SK-N-SH (cell line): ENCODE measurements at regions not wholly inside any gene's neighbourhood (a gene's known extent, or its start where the extent isn't known, plus 50 kb on each side); places are given as distances from the start of the nearest gene placed in this dataset.

Experiments
- CTCF ChIA-PET: fragments of 300-600, 350-600 bp; formaldehyde crosslinking; extraction: SDS; loops from one replicate; lab custom pipeline; 2021; lab: Yijun Ruan, JAX
- POLR2A ChIA-PET: fragments of 350-600 bp; sonication (Branson Sonifier 250); formaldehyde crosslinking; extraction: SDS; loops from one replicate; lab custom pipeline; 2020; ENCODE audit warnings: antibody characterized with exemption, inconsistent platforms; lab: Yijun Ruan, JAX
- DNase-seq: peaks from one replicate; pipeline ENCODE4 v3.0.0; 2012
- H2AFZ ChIP-seq: fragments of 200-600 bp; sonication (generic); 2 replicates; pipeline ENCODE4 v1.8.1; 2016; ENCODE audit warnings: antibody characterized with exemption, mild to moderate bottlenecking, low read depth
- H3F3A ChIP-seq: fragments of 200-600 bp; sonication (generic); replicated peaks from 2 replicates; pipeline ENCODE3; 2016; ENCODE audit warnings: antibody characterized with exemption, mild to moderate bottlenecking; ENCODE audit not compliant: insufficient read depth
- H3K27ac ChIP-seq, 2 experiments: fragments of 200-500 bp in 1 of 2; fragments of 200-600 bp in 1 of 2; sonication (Bioruptor generic) in 1 of 2; sonication (generic), shearing (Covaris generic) in 1 of 2; 2 replicates each; pipeline versions ENCODE4 v1.5.1 to v1.6.1; 2014 to 2016; ENCODE audit warnings: low read depth in 2 of 2, inconsistent platforms in 1 of 2, low read length in 1 of 2, mild to moderate bottlenecking in 1 of 2, mixed read lengths in 1 of 2
- H3K27me3 ChIP-seq: fragments of 200-600 bp; sonication (generic), shearing (Covaris generic); 2 replicates; pipeline ENCODE4 v1.6.1; 2016; ENCODE audit warnings: mixed run types; ENCODE audit not compliant: insufficient read depth
- H3K36me3 ChIP-seq, 2 experiments: fragments of 200-500 bp in 1 of 2; fragments of 200-600 bp in 1 of 2; sonication (Bioruptor generic) in 1 of 2; sonication (generic) in 1 of 2; replicated peaks in 1 of 2; 2 replicates each; pipeline versions ENCODE3 to v1.5.1; 2014 to 2016; ENCODE audit warnings: low read length in 1 of 2, mild to moderate bottlenecking in 1 of 2; ENCODE audit not compliant: insufficient read depth in 2 of 2, control insufficient read depth in 1 of 2
- H3K4me1 ChIP-seq, 2 experiments: fragments of 200-500 bp in 1 of 2; fragments of 200-600 bp in 1 of 2; sonication (Bioruptor generic) in 1 of 2; sonication (generic), shearing (Covaris generic) in 1 of 2; 2 replicates each; pipeline versions ENCODE4 v1.5.1 to v1.6.1; 2014 to 2016; ENCODE audit warnings: low read depth in 1 of 2, low read length in 1 of 2, mixed run types in 1 of 2; ENCODE audit not compliant: insufficient read depth in 2 of 2, control insufficient read depth in 1 of 2
- H3K4me2 ChIP-seq: fragments of 200-600 bp; sonication (generic), shearing (Covaris generic); 2 replicates; pipeline ENCODE4 v1.6.1; 2017; ENCODE audit warnings: mixed run types
- H3K4me3 ChIP-seq, 2 experiments: fragments of 200-500 bp in 1 of 2; fragments of 200-600 bp in 1 of 2; sonication (Bioruptor generic) in 1 of 2; sonication (generic), shearing (Covaris generic) in 1 of 2; 2 replicates each; pipeline versions ENCODE4 v1.5.1 to v1.8.1; 2014 to 2016; ENCODE audit warnings: low read depth in 2 of 2, inconsistent platforms in 1 of 2, low read length in 1 of 2, mild to moderate bottlenecking in 1 of 2, mixed read lengths in 1 of 2, moderate library complexity in 1 of 2
- H3K79me2 ChIP-seq: fragments of 200-600 bp; sonication (generic); 2 replicates; pipeline ENCODE4 v1.8.1; 2017; ENCODE audit warnings: mild to moderate bottlenecking; ENCODE audit not compliant: insufficient read depth
- H3K9ac ChIP-seq: fragments of 200-600 bp; sonication (generic); 2 replicates; pipeline ENCODE4 v1.6.1; 2017; ENCODE audit warnings: mixed run types
- H3K9me2 ChIP-seq: fragments of 200-600 bp; sonication (generic); 2 replicates; pipeline ENCODE4 v1.6.1; 2017; ENCODE audit warnings: mixed run types
- H3K9me3 ChIP-seq: fragments of 200-600 bp; sonication (generic); 2 replicates; pipeline ENCODE4 v1.6.1; 2017; ENCODE audit warnings: mixed run types, mild to moderate bottlenecking, moderate library complexity
- H4K20me1 ChIP-seq: fragments of 200-600 bp; sonication (generic); 2 replicates; pipeline ENCODE4 v1.6.1; 2017; ENCODE audit warnings: mild to moderate bottlenecking, mixed run types; ENCODE audit not compliant: insufficient read depth
- CHD2 ChIP-seq: fragments of 150-350 bp; IDR thresholded peaks from 2 replicates; pipeline ENCODE4 v1.6.1; 2018; ENCODE audit warnings: low read length; ENCODE audit not compliant: partially characterized antibody
- ELF1 ChIP-seq: IDR thresholded peaks from 2 replicates; pipeline ENCODE4 v1.4.0; 2012
- EZH2phosphoT487 ChIP-seq: fragments of 200-600 bp; sonication (generic); IDR thresholded peaks from 2 replicates; pipeline ENCODE4 v1.6.1; 2017; ENCODE audit warnings: low read depth, mixed run types, mild to moderate bottlenecking, antibody characterized with exemption, moderate library complexity, borderline replicate concordance
- FOSL2 ChIP-seq: IDR thresholded peaks from 2 replicates; pipeline ENCODE4 v1.4.0; 2012; ENCODE audit warnings: low read depth, mild to moderate bottlenecking, moderate library complexity, borderline replicate concordance
- FOXM1 ChIP-seq: IDR thresholded peaks from 2 replicates; pipeline ENCODE4 v1.4.0; 2012; ENCODE audit warnings: low read depth, mild to moderate bottlenecking
- GATA2 ChIP-seq: sonication (generic); formaldehyde crosslinking; IDR thresholded peaks from 2 replicates; pipeline ENCODE4 v1.5.0; 2020; ENCODE audit warnings: mild to moderate bottlenecking, missing genetic modification reagents
- MAX ChIP-seq: IDR thresholded peaks from 2 replicates; pipeline ENCODE4 v1.4.0; 2012; ENCODE audit warnings: low read depth
- NFIC ChIP-seq: IDR thresholded peaks from 2 replicates; pipeline ENCODE4 v1.4.0; 2012; ENCODE audit warnings: borderline replicate concordance
- NRF1 ChIP-seq: IDR thresholded peaks from 2 replicates; pipeline ENCODE4 v1.6.1; 2012; ENCODE audit warnings: low read depth, mild to moderate bottlenecking, low read length
- POLR2AphosphoS5 ChIP-seq: IDR thresholded peaks from 2 replicates; pipeline ENCODE4 v1.6.1; 2012; ENCODE audit warnings: low read depth, low read length
- RAD21 ChIP-seq: IDR thresholded peaks from 2 replicates; pipeline ENCODE4 v1.6.1; 2012; ENCODE audit warnings: mild to moderate bottlenecking, low read length
- REST ChIP-seq: IDR thresholded peaks from 2 replicates; pipeline ENCODE4 v1.6.1; 2012; ENCODE audit warnings: mild to moderate bottlenecking, low read depth, low read length, moderate library complexity
- RFX5 ChIP-seq: IDR thresholded peaks from 2 replicates; pipeline ENCODE4 v1.6.1; 2012; ENCODE audit warnings: mild to moderate bottlenecking, improper control_type of control experiment, low read length
- SIN3A ChIP-seq: IDR thresholded peaks from 2 replicates; pipeline ENCODE4 v1.6.1; 2012; ENCODE audit warnings: low read depth, mild to moderate bottlenecking, low read length, moderate library complexity, borderline replicate concordance
- SMC3 ChIP-seq: IDR thresholded peaks from 2 replicates; pipeline ENCODE4 v1.6.1; 2012; ENCODE audit warnings: low read depth, low read length, improper control_type of control experiment
- TCF12 ChIP-seq: IDR thresholded peaks from 2 replicates; pipeline ENCODE4 v1.4.0; 2012
- TEAD4 ChIP-seq: IDR thresholded peaks from 2 replicates; pipeline ENCODE4 v1.4.0; 2012; ENCODE audit warnings: mild to moderate bottlenecking, borderline replicate concordance; ENCODE audit not compliant: insufficient read depth
- USF1 ChIP-seq: IDR thresholded peaks from 2 replicates; pipeline ENCODE4 v1.4.0; 2012; ENCODE audit warnings: low read depth, borderline replicate concordance
- USF2 ChIP-seq: fragments of 150-350 bp; IDR thresholded peaks from 2 replicates; pipeline ENCODE4 v1.6.1; 2017; ENCODE audit warnings: antibody characterized with exemption, low read length, low read depth, borderline replicate concordance
- YY1 ChIP-seq: IDR thresholded peaks from 2 replicates; pipeline ENCODE4 v1.4.0; 2012; ENCODE audit warnings: low read depth, mild to moderate bottlenecking
- WGBS: methylation state at CpG from one replicate; pipeline ENCODE4 v1.1.6; 2017; ENCODE audit warnings: low lambda C conversion rate; 5-methylcytosine and 5-hydroxymethylcytosine counted together
- TF ChIP-seq, protein P1 (sequence below): fragments of 150-350 bp; IDR thresholded peaks from 2 replicates; pipeline ENCODE4 v1.6.1; 2016; ENCODE audit warnings: mild to moderate bottlenecking, low read depth, low read length
- TF ChIP-seq, protein P2 (sequence below): IDR thresholded peaks from 2 replicates; pipeline ENCODE4 v1.4.0; 2012; ENCODE audit warnings: low read depth, borderline replicate concordance
- TF ChIP-seq, protein P3 (sequence below): fragments of 200-600 bp; sonication (generic); IDR thresholded peaks from 2 replicates; pipeline ENCODE4 v1.6.1; 2017; ENCODE audit warnings: antibody characterized with exemption, mild to moderate bottlenecking, moderate library complexity

DNA sequence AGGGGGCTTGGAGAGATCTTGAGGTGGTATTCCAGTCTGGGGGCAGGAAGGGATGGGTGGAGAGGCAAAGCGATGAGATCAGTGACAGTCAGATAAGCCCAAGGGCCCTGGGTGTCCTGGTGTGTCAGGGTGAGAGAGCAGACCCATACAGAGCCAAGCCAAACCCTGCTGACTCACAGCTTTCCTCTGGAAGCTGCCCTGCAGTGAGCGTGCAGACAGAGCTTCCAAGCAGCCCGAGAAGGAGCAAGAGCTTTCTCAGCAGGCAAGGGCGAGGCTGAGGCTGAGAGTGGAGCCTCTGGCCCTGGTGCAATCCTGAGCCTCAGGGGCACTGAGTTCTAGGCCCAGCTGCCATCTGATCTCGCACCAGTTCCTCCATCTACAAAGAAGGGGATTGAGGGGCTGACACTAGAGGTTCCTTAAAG, 91.1 kb upstream of the HIVEP1 start:
- Histone ChIP-seq H3K9ac (peak overlapping the region; percentile 64), H3K27ac (peak overlapping the region; percentile 48 to 89; a peak in 3 of 4 replicates), H3F3A (peaks cover 15% of the 10 kb centered on the region), H2AFZ (peak overlapping the region; percentile 67), H3K9me2 (no peaks in the 10 kb centered on the region), H3K9me3 (no peaks in the 10 kb centered on the region), H3K4me2 (peak overlapping the region; percentile 55; the same call in 1 of the 2 replicates), H4K20me1 (no peaks in the 10 kb centered on the region), H3K4me3 (no peak overlapping the region), H3K36me3 (no peaks in the 10 kb centered on the region), H3K4me1 (peaks cover 12 to 30% of the 10 kb centered on the region in 2 experiments), H3K79me2 (no peaks in the 10 kb centered on the region), H3K27me3 (no peaks in the 10 kb centered on the region)
- ChIA-PET CTCF (interaction anchor here (0.7 kb wide), 1 partner anchor 37 kb away, joined by 3 read pairs; no protein-coding TSS in a partner anchor), POLR2A (no interaction called here)
- 33% methylated on average over 1 of the region's 5 CpGs for WGBS
- DNase-seq = no peak
- TF ChIP-seq REST = no peak
- TF ChIP-seq YY1 = no peak
- TF ChIP-seq SMC3 = no peak
- peak; percentile 55; the same call in 1 of the 2 replicates for TF ChIP-seq POLR2AphosphoS5
- no peak for TF ChIP-seq RFX5
- 0 out of 2 replicates have a peak, but pooled peaks have one; percentile 58 for TF ChIP-seq SIN3A
- no peak for TF ChIP-seq USF2
- TF ChIP-seq, protein P1, sequence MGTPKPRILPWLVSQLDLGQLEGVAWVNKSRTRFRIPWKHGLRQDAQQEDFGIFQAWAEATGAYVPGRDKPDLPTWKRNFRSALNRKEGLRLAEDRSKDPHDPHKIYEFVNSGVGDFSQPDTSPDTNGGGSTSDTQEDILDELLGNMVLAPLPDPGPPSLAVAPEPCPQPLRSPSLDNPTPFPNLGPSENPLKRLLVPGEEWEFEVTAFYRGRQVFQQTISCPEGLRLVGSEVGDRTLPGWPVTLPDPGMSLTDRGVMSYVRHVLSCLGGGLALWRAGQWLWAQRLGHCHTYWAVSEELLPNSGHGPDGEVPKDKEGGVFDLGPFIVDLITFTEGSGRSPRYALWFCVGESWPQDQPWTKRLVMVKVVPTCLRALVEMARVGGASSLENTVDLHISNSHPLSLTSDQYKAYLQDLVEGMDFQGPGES = no peak
- TF ChIP-seq CHD2 = no peak
- TF ChIP-seq EZH2phosphoT487 = no peak
- peak; percentile 69; the same call in 1 of the 2 replicates for TF ChIP-seq TCF12
- TF ChIP-seq USF1 = no peak
- TF ChIP-seq NFIC = peak; percentile 73
- TF ChIP-seq FOSL2 = peak; percentile 83
- TF ChIP-seq NRF1 = no peak
- no peak for TF ChIP-seq TEAD4
- TF ChIP-seq ELF1 = no peak
- TF ChIP-seq FOXM1 = no peak
- TF ChIP-seq, protein P2, sequence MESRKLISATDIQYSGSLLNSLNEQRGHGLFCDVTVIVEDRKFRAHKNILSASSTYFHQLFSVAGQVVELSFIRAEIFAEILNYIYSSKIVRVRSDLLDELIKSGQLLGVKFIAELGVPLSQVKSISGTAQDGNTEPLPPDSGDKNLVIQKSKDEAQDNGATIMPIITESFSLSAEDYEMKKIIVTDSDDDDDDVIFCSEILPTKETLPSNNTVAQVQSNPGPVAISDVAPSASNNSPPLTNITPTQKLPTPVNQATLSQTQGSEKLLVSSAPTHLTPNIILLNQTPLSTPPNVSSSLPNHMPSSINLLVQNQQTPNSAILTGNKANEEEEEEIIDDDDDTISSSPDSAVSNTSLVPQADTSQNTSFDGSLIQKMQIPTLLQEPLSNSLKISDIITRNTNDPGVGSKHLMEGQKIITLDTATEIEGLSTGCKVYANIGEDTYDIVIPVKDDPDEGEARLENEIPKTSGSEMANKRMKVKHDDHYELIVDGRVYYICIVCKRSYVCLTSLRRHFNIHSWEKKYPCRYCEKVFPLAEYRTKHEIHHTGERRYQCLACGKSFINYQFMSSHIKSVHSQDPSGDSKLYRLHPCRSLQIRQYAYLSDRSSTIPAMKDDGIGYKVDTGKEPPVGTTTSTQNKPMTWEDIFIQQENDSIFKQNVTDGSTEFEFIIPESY = no peak
- no peak for TF ChIP-seq GATA2 (CRISPR knock-in tag)
- TF ChIP-seq RAD21 = no peak
- TF ChIP-seq, protein P3, sequence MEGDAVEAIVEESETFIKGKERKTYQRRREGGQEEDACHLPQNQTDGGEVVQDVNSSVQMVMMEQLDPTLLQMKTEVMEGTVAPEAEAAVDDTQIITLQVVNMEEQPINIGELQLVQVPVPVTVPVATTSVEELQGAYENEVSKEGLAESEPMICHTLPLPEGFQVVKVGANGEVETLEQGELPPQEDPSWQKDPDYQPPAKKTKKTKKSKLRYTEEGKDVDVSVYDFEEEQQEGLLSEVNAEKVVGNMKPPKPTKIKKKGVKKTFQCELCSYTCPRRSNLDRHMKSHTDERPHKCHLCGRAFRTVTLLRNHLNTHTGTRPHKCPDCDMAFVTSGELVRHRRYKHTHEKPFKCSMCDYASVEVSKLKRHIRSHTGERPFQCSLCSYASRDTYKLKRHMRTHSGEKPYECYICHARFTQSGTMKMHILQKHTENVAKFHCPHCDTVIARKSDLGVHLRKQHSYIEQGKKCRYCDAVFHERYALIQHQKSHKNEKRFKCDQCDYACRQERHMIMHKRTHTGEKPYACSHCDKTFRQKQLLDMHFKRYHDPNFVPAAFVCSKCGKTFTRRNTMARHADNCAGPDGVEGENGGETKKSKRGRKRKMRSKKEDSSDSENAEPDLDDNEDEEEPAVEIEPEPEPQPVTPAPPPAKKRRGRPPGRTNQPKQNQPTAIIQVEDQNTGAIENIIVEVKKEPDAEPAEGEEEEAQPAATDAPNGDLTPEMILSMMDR = no peak
- peak; percentile 72 for TF ChIP-seq MAX
